Liver (tissue), 8 donors: ENCODE measurements at regions not wholly inside any gene's neighbourhood (a gene's known extent, or its start where the extent isn't known, plus 50 kb on each side); places are given as distances from the start of the nearest gene placed in this dataset.

Source experiments
- DNase-seq: peaks from one replicate; pipeline ENCODE4 v3.0.0-alpha.2; 2017; ENCODE audit warnings: low spot score
- H3K27ac ChIP-seq, 2 donors: one replicate each; pipeline ENCODE4 v1.7.0; 2013; ENCODE audit warnings: inconsistent platforms in 2 of 2, low read length in 2 of 2, control low read depth in 1 of 2, low read depth in 1 of 2, mild to moderate bottlenecking in 1 of 2
- H3K27me3 ChIP-seq, 4 donors: one replicate each; pipeline versions ENCODE4 v1.6.1 to v1.7.0; 2013; ENCODE audit warnings: low read length in 3 of 4, inconsistent platforms in 1 of 4, mild to moderate bottlenecking in 1 of 4, moderate library complexity in 1 of 4; ENCODE audit not compliant: control insufficient read depth in 4 of 4, insufficient read depth in 4 of 4
- H3K36me3 ChIP-seq, 4 donors: one replicate each; pipeline versions ENCODE4 v1.6.1 to v1.7.0; 2013; ENCODE audit warnings: low read length in 3 of 4, mild to moderate bottlenecking in 3 of 4, low read depth in 1 of 4, moderate library complexity in 1 of 4; ENCODE audit not compliant: control insufficient read depth in 4 of 4, insufficient read depth in 3 of 4
- H3K4me1 ChIP-seq, 4 donors: one replicate each; pipeline versions ENCODE4 v1.6.1 to v1.7.0; 2013; ENCODE audit warnings: low read length in 3 of 4, mild to moderate bottlenecking in 3 of 4, moderate library complexity in 1 of 4; ENCODE audit not compliant: control insufficient read depth in 4 of 4, insufficient read depth in 4 of 4
- H3K4me3 ChIP-seq, 3 donors: one replicate each; pipeline versions ENCODE4 v1.6.1 to v1.7.0; 2013; ENCODE audit warnings: low read length in 3 of 3, control low read depth in 1 of 3, low read depth in 1 of 3, mild to moderate bottlenecking in 1 of 3
- H3K9ac ChIP-seq, 2 donors: one replicate each; pipeline ENCODE4 v1.7.0; 2013; ENCODE audit warnings: low read length in 2 of 2, mild to moderate bottlenecking in 2 of 2, moderate library complexity in 2 of 2, control low read depth in 1 of 2, low read depth in 1 of 2
- H3K9me3 ChIP-seq, 4 donors: one replicate each; pipeline versions ENCODE4 v1.6.1 to v1.7.0; 2013; ENCODE audit warnings: low read length in 3 of 4; ENCODE audit not compliant: control insufficient read depth in 4 of 4
- ATF3 ChIP-seq: IDR thresholded peaks from 2 replicates; pipeline ENCODE4 v1.6.1; 2016; ENCODE audit warnings: antibody characterized with exemption
- CTCF ChIP-seq: fragments of 150-350 bp; IDR thresholded peaks from 2 replicates; pipeline ENCODE4 v1.5.1; 2017; ENCODE audit warnings: improper control_type of control experiment, low read depth, low read length; ENCODE audit not compliant: missing input control
- EGR1 ChIP-seq, 2 donors: IDR thresholded peaks; 2 replicates each; pipeline ENCODE4 v1.6.1; 2016 to 2018; ENCODE audit warnings: antibody characterized with exemption in 2 of 2, low read depth in 2 of 2
- HNF4A ChIP-seq, 2 donors: conservative IDR thresholded peaks; 2 replicates each; pipeline ENCODE4 v1.6.1; 2016; ENCODE audit warnings: antibody characterized with exemption in 2 of 2, mild to moderate bottlenecking in 2 of 2
- JUND ChIP-seq, 2 donors: IDR thresholded peaks; 2 replicates each; pipeline ENCODE4 v1.6.1; 2016; ENCODE audit warnings: antibody characterized with exemption in 2 of 2
- MAX ChIP-seq: IDR thresholded peaks from 2 replicates; pipeline ENCODE4 v1.6.1; 2016; ENCODE audit warnings: antibody characterized with exemption
- RAD21 ChIP-seq, 2 donors: IDR thresholded peaks; 2 replicates each; pipeline ENCODE4 v1.6.1; 2016; ENCODE audit warnings: antibody characterized with exemption in 2 of 2, mild to moderate bottlenecking in 2 of 2
- REST ChIP-seq: IDR thresholded peaks from 2 replicates; pipeline ENCODE4 v1.6.1; 2016; ENCODE audit warnings: antibody characterized with exemption, mild to moderate bottlenecking
- RXRA ChIP-seq, 2 donors: IDR thresholded peaks; 2 replicates each; pipeline ENCODE4 v1.6.1; 2017 to 2018; ENCODE audit warnings: antibody characterized with exemption in 2 of 2, mild to moderate bottlenecking in 1 of 2
- SP1 ChIP-seq: IDR thresholded peaks from 2 replicates; pipeline ENCODE4 v1.6.1; 2018; ENCODE audit warnings: antibody characterized with exemption, mild to moderate bottlenecking
- TAF1 ChIP-seq: conservative IDR thresholded peaks from 2 replicates; pipeline ENCODE4 v1.6.1; 2016; ENCODE audit warnings: antibody characterized with exemption, mild to moderate bottlenecking
- YY1 ChIP-seq: IDR thresholded peaks from 2 replicates; pipeline ENCODE4 v1.6.1; 2016; ENCODE audit warnings: antibody characterized with exemption, mild to moderate bottlenecking
- ZBTB33 ChIP-seq: IDR thresholded peaks from 2 replicates; pipeline ENCODE4 v1.6.1; 2016; ENCODE audit warnings: antibody characterized with exemption
- WGBS: extraction: QIAGEN DNeasy Blood & Tissue Kit; methylation state at CpG from one replicate; pipeline ENCODE4 v1.1.7; 2013; 5-methylcytosine and 5-hydroxymethylcytosine counted together
- donor health status: healthy.
- donor health status: healthy.
- donor health status: healthy.
- donor health status: healthy.
- donor health status: healthy.

- TF ChIP-seq CTCF (no peak), JUND (IDR thresholded peaks at IDR 0.05) (no peak)
Observed at GRCh38 chr2:122843503-122843902, 1088.1 kb downstream of the TSN start (continued).

GRCh38 chr2:122851161-122851560 lies 1095.7 kb downstream of the TSN start:
- H3K9ac ChIP-seq: no peak overlapping the region
- no peaks in the 10 kb centered on the region for H3K36me3 ChIP-seq
- 74% methylated on average over 4 of the region's 4 CpGs for WGBS
- TF ChIP-seq SP1 (no peak), TAF1 (no peak), ZBTB33 (no peak), MAX (no peak), YY1 (no peak), REST (no peak), HNF4A (conservative IDR thresholded peaks at IDR 0.05) (no peak), ATF3 (no peak), EGR1 (IDR thresholded peaks at IDR 0.05; ENCODE audit: low read depth in 2 of 2) (no peak), RXRA (IDR thresholded peaks at IDR 0.05) (no peak), CTCF (no peak), RAD21 (IDR thresholded peaks at IDR 0.05) (no peak), JUND (IDR thresholded peaks at IDR 0.05) (no peak)
- H3K9me3 ChIP-seq: no peaks in the 10 kb centered on the region
- no peaks in the 10 kb centered on the region for H3K4me1 ChIP-seq
- no peak for DNase-seq
- H3K27ac ChIP-seq: no peak overlapping the region
- no peaks in the 10 kb centered on the region for H3K27me3 ChIP-seq
- no peak overlapping the region for H3K4me3 ChIP-seq
